ENCODE measurements at regions not wholly inside any gene's neighbourhood (a gene's known extent, or its start where the extent isn't known, plus 50 kb on each side); places are given as distances from the start of the nearest gene placed in this dataset.

DNA sequence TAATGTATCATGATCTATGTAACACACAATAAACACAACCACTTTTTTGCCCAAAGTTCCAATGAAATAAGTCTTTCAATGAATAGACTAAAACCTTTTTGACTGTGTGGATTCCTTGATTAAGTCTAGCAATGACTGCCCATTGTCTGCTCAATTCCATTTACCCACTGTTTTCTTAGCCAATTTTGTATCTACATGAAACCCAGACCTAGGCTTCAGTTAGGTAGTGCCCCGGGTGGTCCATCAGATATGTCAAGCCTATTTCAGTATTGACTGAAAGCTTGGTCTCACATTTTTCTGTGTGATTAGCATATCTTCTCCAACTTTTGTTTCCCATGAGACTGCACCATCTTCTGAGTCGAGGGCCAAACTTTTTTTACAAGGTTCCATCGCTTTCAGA is 615.0 kb downstream of the C6orf118 start:
- TF ChIP-seq, protein P1, sequence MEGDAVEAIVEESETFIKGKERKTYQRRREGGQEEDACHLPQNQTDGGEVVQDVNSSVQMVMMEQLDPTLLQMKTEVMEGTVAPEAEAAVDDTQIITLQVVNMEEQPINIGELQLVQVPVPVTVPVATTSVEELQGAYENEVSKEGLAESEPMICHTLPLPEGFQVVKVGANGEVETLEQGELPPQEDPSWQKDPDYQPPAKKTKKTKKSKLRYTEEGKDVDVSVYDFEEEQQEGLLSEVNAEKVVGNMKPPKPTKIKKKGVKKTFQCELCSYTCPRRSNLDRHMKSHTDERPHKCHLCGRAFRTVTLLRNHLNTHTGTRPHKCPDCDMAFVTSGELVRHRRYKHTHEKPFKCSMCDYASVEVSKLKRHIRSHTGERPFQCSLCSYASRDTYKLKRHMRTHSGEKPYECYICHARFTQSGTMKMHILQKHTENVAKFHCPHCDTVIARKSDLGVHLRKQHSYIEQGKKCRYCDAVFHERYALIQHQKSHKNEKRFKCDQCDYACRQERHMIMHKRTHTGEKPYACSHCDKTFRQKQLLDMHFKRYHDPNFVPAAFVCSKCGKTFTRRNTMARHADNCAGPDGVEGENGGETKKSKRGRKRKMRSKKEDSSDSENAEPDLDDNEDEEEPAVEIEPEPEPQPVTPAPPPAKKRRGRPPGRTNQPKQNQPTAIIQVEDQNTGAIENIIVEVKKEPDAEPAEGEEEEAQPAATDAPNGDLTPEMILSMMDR (IDR thresholded peaks at IDR 0.05; ENCODE audit: low read depth, low read length, missing control alignments), result no peak
- no peak for DNase-seq (ENCODE audit: extremely low read depth, low read depth)
- H3K4me3 ChIP-seq (replicated peaks; ENCODE audit: low read depth, low read length), result no peak overlapping the region

DNA sequence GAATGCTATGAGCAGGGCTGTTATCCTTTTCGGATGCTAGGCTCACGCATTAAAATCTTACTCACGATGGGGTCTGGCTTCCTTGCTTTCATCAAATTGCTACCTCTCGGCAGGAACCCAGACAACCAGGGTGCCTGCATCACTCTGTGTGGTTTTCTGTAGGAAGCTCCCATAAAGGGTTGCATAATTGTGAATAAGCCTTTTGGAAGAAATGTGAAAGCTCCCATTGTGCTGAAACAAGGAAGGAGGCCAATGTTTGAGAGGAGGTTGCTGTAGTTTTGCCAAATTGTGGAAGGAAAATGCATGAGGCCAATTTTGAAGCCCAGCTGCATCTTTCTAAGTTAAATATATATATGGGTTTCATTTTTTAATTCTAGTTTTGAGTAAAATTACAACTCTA is 615.5 kb downstream of the C6orf118 start:
- no peak for DNase-seq (ENCODE audit: extremely low read depth, low read depth)
- TF ChIP-seq, protein P1 (IDR thresholded peaks at IDR 0.05; ENCODE audit: low read depth, low read length, missing control alignments), result no peak
- H3K4me3 ChIP-seq (replicated peaks; ENCODE audit: low read depth, low read length), result no peak overlapping the region

DNA sequence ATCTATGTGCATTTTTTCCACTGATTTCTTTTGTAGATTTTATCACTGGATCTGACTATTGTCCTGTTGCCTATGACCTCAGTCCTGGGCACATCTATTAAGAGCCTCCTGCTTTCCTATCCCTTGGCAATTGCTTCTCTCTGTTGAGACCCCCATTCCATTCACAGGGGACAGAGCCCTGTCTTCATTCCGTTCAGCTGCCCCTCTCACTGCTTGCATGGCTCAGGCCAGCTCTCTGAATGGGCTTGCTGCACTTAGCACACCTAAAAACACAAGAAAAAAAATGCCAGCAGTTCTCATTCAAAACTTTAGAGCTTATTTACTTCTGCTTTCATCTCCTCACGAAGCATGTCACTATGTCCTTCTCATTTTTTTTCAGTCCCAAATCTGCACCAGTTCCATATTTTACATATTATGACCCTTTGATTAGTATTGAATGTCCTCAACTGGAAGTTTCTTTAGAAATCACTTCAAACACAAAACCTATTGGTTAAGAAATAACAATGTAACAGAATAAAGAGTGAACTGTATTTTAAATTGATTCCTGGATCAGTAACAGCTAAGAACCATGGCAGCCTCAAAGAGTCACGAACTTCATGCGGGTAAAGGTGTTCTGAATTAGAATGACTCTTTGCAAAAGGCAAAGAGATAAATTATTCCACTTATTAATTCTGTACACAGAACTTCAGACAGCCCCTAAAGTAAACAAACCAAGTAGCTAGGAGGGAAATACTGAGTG is 616.5 kb downstream of the C6orf118 start:
- DNase-seq (ENCODE audit: extremely low read depth, low read depth), result no peak
- no peak overlapping the region for H3K4me3 ChIP-seq (replicated peaks; ENCODE audit: low read depth, low read length)
- TF ChIP-seq, protein P1 (IDR thresholded peaks at IDR 0.05; ENCODE audit: low read depth, low read length, missing control alignments), result no peak

DNA sequence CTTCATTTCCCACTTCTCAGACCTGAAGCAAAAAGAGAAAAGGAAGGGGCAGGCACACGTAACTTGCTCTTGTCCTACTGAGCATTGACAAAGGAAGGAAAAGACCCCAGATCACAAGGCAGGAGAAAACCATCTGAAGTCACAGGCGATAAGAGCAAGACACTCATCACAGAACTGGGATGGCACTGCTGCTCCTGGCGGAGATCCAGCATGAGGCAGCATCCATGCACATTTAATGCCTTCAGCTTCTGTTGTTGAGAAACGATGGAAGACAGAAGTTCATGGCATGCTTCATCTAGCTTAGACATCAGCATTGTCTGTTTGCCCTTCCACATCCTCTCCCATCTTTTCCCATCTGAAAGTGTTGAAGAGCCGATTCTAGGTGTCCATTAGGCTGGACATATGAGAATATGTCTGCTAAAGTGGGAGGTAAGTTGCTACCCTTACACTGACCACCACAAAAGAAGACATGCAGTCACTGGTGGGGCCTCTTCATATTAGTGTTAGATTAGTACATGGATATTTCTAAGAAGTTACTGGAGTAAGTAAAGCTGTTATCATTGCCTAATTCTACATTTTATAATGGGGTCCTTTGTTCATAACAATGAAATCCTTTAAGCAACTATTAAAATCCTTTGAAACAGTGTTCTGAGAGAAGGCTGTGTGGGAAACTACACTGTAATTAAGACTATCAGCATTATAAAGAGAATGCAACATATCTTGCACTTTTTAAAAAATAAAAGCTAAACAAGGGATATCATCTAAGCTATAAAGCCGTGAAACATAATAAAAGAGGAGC is 618.5 kb downstream of the C6orf118 start:
- no peak for DNase-seq (ENCODE audit: extremely low read depth, low read depth)
- H3K4me3 ChIP-seq (replicated peaks; ENCODE audit: low read depth, low read length), result no peak overlapping the region
- TF ChIP-seq, protein P1 (IDR thresholded peaks at IDR 0.05; ENCODE audit: low read depth, low read length, missing control alignments), result no peak

DNA sequence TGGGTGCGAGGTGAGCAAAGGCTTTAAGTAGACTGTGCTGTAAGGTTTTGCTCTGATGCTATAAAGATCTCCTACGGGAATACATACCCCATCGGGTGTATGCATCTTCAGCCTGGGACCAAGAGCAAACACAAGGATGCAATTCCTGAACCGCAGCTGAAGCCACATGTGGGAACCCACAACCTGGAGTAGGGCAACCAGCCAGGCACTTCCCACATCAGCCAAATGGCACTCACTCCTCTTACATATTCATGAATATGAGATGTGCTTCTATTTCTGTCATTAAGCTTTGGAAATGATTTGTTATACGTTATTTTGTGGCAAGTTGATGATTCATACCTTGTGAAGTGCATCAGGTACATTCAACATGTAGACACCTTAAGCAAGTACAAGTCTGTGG is 619.2 kb downstream of the C6orf118 start:
- TF ChIP-seq, protein P1 (IDR thresholded peaks at IDR 0.05; ENCODE audit: low read depth, low read length, missing control alignments), result no peak

DNA sequence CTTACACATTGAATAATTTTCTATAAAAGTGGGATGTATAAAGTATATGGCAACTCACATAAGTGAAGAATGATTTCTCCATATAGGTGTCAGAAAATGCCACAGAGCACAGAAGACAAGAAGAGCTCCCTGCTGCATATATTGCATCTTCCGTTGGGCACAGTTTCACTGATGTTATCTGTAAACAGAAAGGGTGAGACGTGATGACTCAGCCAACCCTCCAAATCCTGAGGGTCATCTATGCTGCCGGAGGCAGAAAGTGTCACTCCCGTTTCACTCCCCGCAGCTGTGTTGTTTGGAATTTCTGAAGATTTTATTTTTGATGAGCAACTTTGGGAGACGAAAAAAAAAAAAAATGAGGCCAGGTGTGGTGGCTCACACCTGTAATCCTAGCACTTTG is 644.1 kb downstream of the C6orf118 start:
- TF ChIP-seq, protein P1 (IDR thresholded peaks at IDR 0.05; ENCODE audit: low read depth, low read length, missing control alignments), result no peak
- DNase-seq (ENCODE audit: extremely low read depth, low read depth), result no peak
- no peak overlapping the region for H3K4me3 ChIP-seq (replicated peaks; ENCODE audit: low read depth, low read length)

More for the DNA sequence above, 619.2 kb downstream of the C6orf118 start:
- no peak overlapping the region for H3K4me3 ChIP-seq (replicated peaks; ENCODE audit: low read depth, low read length)
- DNase-seq (ENCODE audit: extremely low read depth, low read depth), result no peak

Measured in HFF-Myc (cell line).